HG03571 (cell line): ENCODE measurements at regions not wholly inside any gene's neighbourhood (a gene's known extent, or its start where the extent isn't known, plus 50 kb on each side); places are given as distances from the start of the nearest gene placed in this dataset.
"Not testable (repeated sequence)": the region's sequence is repeated elsewhere in the genome, so short reads cannot be mapped to it uniquely, and the experiment has no call there.

Source experiments
- ATAC-seq: cut with Tn5 transposase; IDR thresholded peaks from one replicate; pipeline ENCODE4 v1.9.1; 2021; ENCODE audit not compliant: unreplicated experiment

DNA sequence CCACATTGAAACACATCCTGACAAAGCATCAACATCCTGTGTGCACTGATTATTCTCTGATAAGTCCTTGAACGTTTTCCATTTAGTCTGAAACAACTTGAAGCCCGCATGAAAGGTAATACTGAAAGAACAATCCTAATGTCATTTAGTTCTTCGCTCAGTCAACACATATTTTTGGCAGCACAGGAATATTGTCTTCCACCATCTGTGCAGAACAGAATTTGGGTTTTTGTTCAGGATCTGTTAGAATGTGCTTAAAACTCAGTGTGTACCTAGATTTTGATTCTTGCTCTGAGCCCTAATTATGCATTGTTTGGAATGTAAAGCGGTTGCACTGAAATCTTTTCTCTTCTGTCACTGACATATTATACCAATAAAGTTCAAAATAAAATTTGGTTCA is 1036.6 kb downstream of the CDH11 start:
- no peak for ATAC-seq

DNA sequence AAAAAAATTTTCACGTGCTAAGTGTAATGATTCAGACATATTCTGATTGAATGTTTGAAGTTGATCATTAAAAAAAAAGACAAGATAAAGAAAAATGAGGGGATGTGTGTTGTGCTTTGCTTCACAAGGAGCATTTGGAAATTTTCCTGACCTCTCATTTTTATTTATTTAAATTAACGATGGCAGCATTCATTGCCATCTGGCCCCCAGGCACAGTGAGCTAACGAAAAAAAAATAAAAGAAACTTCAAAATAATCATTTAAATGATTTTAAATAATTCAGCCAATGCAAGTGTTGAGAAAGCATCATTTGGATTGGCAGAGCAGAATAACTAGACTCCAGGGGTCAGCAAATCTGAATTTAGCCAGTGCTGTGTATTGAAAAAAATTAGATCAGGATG is 1037.2 kb downstream of the CDH11 start:
- ATAC-seq = no peak

DNA sequence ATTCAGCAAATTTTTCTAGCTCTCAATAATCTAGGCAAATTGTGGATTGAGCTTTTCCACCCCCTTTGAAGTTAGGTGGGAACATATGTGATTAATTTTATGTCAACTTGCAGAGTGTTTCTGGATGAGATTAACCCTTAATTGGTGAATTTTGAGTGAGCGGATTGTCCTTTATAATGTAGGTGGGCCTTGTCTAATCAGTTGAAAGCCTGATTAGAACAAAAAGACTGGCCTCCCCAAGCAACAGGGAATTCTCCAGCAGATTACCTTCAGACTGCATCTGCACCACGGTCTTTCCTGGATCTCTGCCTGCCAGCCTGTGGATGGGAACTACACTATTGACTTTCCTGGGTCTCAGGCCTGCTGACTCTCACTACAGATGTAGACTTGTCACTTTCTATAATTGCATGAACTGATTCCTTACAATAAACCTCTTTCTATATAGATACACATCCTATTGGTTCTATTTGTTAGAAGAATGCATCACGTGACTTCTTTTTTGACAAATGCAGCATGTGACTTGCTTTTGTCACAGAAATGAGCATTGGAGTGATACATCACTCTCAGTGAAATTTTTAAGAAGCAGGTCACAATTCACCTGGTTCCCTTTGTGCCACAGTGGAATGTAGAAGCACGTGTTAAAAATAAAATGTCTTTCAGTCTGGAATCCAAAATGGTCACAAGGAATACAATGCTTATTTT is 1038.3 kb downstream of the CDH11 start:
- no peak for ATAC-seq

DNA sequence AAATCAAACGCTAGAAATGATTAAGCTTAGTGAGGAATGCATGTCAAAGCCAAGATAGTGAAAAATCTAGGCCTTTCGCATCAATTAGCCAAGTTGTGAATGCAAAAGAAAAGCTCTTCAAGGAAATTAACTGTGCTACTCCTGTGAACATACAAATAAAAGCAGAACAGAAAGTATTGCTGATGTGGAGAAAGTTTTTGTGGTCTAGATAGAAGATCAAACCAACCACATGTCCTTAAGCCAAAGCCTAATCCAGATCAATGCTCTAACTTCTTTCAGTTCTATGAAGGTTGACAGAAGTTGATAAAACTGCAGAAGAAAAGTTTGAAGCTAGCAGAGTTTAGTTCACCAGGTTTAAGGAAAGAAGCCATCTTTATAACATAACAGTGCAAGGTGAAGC is 1044.6 kb downstream of the CDH11 start:
- no peak for ATAC-seq

DNA sequence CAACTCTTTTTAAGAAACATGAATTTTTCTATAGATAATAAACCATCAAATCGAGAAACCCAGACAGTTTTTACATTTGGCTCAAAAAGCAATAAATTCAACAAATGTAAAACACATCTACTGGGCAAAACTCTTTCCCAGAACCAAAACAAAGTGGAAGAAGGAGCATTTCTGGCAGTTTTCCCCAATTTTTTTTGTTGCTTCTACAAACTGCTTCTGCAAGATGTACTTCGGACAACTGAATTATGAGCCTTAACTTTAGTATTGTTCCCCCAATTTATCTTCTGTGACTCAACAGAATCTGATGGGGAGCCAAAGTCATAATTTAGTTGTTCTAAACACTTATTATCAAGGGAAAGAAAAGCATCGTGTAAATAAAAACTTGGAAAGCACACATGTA is 1047.2 kb downstream of the CDH11 start:
- ATAC-seq = no peak

DNA sequence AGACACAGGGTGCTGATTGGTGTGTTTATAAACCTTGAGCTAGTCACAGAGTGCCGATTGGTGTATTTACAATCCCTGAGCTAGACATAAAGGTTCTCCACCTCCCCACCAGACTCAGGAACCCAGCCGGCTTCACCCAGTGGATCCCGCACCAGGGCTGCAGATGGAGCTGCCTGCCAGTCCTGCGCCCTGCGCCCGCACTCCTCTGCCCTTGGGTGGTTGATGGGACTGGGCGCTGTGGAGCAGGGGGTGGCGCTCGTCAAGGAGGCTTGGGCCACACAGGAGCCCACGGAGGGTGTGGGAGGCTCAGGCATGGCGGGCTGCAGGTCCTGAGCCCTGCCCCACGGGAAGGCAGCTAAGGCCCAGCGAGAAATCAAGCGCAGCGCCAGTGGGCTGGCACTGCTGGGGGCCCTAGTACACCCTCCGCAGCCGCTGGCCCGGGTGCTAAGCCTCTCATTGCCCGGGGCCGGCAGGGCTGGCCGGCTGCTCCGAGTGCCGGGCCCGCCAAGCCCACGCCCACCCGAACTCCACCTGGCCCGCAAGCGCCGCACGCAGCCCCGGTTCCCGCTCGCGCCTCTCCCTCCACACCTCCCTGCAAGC is 1049.6 kb downstream of the CDH11 start:
- not testable (repeated sequence) for ATAC-seq

DNA sequence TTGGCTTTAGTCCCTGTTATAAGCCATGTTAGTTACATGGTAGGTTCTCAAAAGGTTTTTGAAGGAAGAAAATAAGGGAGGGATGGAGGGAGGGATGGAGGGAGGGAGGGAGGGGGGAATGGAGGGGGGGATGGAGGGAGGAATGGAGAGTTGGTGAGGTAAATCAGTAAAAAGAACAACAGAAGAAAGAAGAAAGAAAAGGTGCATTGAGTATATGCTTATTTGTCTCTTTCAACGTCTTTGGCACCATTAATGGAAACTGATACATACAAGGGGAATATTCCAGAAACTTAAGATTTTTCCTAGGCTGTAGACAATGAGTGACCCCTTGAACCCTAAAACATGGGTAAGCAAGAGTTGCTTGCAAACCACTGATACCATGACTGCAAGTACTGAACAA is 1056.3 kb downstream of the CDH11 start:
- no peak for ATAC-seq

DNA sequence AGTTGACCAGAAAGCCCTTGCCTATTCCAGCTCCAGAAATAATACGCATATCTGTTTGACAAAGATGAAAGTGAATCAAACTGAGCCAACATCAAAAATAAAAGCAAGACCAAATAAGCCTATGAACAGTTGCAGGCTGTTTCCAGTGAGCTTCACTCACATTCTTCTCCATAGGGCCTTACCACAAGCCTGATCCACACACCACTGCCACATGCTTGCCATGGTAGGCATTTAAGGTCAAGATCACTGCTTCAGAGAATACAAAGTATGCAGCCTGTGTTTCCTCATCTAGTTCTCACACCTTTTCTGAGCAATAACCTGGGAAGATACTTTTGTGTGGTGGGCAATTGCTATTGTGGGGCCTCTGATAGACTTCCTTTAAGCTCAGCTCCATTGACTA is 1060.2 kb downstream of the CDH11 start:
- no peak for ATAC-seq

DNA sequence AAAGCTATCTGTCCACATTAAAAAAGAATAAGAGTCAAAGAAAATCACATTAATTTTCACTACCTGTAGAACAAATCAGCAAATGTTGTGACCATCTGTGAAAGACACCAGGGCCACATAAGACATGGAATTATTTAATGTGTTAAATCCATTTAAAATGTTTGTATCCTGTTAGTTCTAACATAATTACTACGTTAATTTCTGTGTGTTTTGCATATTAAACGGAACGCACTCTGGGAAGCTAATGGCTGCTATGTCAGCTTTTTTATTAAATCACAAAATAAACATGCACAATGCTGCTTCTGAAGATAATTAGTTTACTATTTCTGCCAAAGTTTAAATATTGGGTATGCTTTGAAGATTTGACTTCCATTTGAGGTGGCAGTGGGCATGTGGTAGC is 1061.2 kb downstream of the CDH11 start:
- ATAC-seq = no peak

DNA sequence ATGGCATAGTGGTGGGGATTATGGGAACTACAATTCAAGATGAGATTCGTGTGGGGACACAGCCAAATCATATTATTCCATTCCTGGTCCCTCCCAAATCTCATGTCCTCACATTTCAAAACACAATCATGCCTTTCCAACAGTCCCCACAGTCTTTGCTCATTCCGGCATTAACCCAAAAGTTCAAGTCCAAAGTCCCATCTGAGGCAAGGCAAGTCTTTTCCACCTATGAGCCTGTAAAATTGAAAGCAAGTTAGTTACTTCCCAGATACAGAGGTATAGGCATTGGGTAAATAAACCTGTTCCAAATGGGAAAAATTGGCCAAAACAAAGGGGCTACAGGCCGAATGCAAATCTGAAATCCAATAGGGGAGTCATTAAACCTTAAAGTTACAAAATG is 1063.2 kb downstream of the CDH11 start:
- ATAC-seq = no peak

DNA sequence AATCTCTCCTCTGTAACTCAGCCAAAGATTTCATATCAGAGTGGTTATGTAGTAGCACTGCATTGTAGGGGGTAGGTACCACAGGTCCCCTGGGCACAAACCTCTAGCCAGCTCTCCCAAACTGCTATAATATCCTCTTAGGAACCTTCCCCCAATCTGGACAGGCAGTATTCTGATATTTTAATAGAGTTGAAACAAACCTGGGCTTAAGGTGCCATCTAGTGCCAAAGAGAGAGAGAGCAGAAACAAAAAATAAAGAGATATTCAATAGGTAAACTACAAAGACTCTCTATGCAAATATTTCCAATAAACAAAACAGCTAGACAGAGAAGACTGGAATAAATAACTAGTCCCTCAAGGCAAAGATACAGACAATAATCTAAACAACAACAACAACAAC is 1070.0 kb downstream of the CDH11 start:
- no peak for ATAC-seq

DNA sequence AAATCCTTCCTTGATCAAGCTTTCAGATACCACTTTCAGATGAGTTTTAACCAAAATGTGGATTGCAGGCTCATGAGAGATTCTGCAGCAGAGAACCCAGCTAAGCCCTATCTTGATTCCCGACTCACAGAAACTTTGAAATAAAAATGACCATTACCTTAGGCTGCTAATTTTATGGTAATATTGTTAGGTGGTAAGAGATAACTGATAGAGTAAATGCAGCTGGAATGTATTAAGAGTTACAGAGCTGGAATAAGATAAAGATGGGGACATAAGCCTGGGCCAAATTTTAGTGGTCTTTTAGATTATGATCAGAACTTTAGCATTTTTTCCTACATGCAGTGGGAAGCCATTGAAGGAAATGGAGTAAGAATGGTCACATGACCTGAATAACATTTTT is 1074.0 kb downstream of the CDH11 start:
- no peak for ATAC-seq

DNA sequence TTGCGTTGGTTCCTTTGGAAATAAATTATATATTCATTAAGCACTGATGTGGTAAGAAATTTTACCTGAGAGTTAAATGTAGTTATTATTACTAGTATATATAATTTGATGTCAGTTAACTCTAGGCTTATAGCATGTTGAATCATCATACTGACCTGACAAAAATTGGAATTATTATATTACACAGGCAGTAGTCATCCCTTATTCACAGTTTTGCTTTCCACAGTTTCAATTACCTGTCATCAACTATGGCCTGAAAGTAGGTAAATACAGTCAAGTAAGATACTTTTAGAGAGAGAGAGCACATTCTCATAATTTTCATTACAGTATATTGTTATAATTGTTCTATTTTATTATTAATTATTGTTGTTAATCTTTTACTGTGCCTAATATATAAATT is 1074.7 kb downstream of the CDH11 start:
- ATAC-seq = no peak

DNA sequence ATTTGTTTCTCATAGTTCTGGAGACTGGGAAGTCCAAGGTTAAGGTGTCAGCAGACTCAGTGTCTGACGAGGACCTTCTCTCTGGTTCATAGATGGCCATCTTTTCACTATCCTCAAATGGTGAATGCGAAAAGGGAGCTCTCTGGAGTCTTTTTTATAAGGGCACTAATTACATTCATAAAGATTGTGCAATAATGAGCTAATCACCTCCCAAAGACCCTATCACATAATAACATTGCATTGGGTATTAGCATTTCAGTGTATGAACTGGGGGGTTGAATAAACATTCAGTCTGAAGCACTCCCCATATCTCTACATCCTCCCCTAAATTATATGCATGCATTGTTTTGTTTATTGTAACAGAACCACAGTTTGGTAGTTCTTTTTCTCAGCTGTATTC is 1086.5 kb downstream of the CDH11 start:
- no peak for ATAC-seq

DNA sequence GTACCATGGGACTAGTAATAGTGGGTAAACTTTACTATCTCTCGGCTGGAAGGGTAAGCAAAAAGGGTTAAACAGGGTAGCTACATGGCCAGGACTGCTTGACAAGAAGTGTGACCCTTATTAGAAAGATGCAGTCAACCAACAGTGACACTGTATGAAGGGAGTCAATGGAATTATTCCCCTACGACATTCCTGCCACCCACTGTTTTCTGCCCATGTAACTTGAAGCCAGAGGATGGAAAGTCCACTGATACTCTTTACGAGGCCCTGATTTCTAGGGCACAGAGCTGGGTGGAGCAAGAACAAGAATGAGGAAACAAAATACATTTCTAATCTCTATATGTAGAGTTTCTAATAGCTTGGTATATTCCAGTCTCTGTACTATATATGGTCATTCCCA is 1102.5 kb downstream of the CDH11 start:
- no peak for ATAC-seq

DNA sequence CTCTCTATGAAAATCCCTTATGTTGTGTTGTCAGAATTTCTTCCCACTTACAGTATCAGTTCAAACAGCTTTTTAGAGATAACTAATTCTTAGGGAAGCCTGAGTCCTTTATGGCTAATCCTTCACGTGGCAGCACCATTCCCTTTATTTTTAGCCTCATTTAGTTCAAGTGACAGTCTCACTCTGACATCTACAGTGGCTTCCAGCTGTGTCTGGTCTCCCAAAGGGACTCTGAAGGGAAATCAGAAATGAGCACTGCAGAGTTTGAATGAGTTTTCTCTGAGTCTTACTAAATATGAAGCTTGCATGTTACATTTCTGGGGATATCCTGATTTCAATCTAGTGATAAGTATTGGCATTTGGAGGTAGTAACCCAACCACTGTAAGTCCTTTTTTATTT is 1104.1 kb downstream of the CDH11 start:
- no peak for ATAC-seq

DNA sequence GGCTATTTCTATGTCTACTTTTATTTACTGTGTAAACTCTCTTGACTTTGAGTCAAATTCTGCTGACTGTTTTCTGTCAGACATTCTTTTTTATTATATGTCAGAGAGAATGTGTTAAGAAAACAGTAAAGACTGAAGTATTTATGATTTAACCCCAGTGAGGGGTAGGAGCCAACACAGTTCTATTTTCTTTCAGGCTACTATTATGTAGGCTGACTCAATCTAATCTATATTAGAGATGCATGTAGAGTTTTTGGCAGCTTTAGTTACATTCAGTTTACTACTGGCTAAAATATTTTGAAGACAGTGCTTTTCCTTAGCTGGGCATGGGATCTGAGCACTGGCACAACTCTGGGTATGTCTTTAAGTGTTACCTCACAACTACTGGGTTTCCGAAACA is 1108.0 kb downstream of the CDH11 start:
- ATAC-seq = no peak

DNA sequence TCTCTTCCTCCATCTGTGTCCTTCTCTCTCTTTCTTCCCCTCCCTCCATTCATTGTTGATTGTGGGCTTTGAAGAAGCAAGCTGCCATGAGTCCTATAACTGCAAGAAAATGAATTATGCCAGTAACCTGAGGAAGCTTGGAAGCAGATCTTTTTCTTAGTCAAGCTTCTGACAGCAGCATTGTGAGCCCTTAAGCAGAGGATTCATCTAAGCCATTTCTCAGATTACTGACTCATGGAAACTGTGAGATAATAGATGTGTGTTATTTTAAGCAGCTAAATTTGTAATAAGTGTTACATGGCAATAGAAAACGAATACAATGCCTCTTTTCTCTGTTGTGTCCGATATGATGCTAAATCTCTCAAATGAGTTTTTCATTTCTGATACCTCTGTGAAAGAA is 1109.7 kb downstream of the CDH11 start:
- ATAC-seq = no peak

DNA sequence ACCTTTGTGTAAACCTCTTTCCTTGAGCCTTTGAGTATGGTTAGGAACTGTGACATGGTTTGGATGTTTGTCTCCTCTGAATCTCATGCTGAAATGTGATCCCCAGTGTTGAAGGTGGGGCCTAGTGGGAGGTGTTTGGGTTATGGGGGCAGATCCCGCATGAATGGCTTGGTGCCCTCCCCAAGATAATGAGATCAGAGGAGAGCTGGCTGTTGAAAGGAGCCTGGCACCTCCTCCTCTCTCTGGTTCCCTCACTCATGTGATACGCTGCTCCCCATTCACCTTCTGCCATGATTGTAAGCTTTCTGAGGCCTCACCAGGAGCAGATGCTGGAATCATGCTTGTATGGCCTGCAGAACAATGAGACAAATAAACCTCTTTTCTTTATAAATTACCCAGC is 1110.2 kb downstream of the CDH11 start:
- no peak for ATAC-seq

DNA sequence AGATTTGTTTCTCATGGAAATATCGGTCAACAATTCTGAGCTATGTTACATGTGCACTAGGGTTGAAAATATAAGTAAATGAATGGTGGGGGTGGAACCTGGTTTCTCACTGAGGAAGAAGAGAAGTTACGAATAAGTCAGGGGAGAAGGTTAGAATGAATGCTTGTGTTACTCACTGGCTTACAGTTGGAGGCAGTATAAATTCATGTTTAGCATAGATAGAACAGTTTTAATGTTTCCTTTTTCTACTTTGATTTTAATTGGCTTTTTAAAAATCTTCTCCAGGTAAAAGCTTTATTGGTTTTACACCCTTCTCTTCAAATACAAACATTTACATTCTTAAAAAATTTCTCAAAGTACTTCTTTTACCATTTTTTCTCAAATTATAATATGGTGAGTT is 1113.7 kb downstream of the CDH11 start:
- no peak for ATAC-seq

DNA sequence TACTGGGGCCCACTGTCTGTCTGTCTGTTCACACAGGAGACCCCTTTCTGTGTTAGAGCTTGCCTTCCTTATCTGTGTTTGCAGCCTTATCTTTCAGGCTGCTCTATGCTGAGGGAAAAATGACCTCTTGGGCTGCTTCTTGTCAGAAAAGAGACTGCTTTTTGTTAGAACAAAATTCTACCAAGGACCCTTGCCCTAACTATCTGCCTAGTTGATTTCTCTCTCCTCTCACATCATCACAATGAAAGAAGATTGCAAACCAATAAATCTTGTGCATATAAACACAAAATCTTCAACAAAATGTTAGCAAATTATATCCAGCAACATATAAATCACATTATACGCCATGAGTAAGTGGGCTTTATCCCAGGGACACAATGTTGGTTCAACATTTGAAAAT is 1117.7 kb downstream of the CDH11 start:
- no peak for ATAC-seq

DNA sequence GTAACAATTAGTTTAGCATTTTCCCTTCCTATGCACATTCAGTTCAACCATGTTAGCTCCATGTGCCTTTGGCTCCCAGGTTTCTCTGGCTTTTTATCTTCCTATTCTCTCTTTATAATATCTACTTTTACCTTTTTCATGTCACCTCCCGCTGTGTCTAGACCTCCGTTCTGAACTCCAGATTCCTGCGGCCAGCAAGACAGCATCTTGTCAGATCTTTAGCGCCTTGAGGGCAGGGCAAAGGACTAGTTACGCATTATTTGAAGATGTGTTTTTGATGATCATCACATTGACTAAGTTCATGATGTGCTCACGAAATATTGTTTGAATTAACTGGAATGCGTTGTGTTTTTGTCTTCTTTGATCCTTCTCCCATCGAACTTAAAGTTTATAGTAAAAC is 1126.8 kb downstream of the CDH11 start:
- no peak for ATAC-seq

DNA sequence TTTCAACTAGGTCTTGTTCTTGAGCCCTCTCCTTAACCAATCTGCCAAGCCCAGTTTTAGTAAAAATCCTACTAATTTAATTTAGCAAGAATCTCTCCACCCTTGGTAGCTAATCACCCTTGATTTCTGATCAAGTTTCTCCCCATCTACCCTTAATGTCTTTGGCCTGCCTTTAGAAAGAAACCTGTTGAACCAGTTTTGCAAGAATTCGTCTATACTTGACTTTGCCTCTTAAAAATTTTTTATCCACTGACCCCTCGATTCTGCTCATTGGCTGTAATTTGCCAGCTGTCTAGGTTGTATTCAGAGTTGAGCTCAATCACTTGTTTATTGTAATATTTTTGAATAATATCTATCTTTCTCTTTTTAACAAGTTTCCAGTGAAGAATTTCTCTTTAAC is 1138.5 kb downstream of the CDH11 start:
- ATAC-seq = no peak
